ENCODE measurements at regions not wholly inside any gene's neighbourhood (a gene's known extent, or its start where the extent isn't known, plus 50 kb on each side); places are given as distances from the start of the nearest gene placed in this dataset.

- intact Hi-C loops (cut with DNase I): no loop called here
- no peak for DNase-seq
- Histone ChIP-seq H3K27ac (no peak overlapping the region), H3K9me3 (no peaks in the 10 kb centered on the region), H3K27me3 (no peaks in the 10 kb centered on the region), H3K4me1 (ENCODE audit: insufficient read depth) (no peaks in the 10 kb centered on the region), H3K36me3 (no peaks in the 10 kb centered on the region), H3K4me3 (no peak overlapping the region)
- 89 to 97% (median 93%) methylated on average over 1 of the region's 1 CpG for WGBS, 3 donors
- TF ChIP-seq, protein P1, sequence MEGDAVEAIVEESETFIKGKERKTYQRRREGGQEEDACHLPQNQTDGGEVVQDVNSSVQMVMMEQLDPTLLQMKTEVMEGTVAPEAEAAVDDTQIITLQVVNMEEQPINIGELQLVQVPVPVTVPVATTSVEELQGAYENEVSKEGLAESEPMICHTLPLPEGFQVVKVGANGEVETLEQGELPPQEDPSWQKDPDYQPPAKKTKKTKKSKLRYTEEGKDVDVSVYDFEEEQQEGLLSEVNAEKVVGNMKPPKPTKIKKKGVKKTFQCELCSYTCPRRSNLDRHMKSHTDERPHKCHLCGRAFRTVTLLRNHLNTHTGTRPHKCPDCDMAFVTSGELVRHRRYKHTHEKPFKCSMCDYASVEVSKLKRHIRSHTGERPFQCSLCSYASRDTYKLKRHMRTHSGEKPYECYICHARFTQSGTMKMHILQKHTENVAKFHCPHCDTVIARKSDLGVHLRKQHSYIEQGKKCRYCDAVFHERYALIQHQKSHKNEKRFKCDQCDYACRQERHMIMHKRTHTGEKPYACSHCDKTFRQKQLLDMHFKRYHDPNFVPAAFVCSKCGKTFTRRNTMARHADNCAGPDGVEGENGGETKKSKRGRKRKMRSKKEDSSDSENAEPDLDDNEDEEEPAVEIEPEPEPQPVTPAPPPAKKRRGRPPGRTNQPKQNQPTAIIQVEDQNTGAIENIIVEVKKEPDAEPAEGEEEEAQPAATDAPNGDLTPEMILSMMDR (IDR thresholded peaks at IDR 0.05): no peak
- TF ChIP-seq POLR2A (IDR thresholded peaks at IDR 0.05): no peak
- no peak for TF ChIP-seq EP300 (IDR thresholded peaks at IDR 0.05)
These were observed 97.0 kb upstream of the RFX8 start for GRCh38 chr2:101571951-101572350.

DNA sequence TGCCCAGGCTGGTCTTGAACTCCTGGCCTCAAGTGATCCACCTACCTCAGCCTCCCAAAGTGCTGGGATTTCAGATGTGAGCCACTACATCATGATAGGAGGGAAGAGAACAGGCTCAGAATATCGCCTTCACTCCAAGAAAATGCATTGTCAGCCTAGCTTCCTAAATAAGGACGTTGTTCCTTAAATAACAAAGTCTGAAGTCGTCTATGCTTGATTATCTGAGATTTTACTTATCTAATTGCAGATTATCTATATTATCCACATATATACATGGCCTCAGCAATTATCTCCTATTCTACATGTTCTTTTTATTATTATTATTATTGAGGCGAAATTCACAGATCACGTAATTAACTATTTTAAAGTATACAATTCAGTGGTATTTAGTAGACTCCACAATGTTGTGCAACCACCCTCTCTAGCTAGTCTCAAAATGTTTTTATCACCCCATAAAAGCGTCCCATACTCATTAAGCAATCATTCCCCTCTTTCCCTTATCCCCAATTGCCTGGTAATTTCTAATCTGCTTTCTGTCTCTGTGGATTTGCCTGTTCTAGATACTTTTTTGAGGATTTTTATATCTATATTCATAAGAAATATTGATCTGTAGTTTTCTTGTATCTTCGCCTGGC is 95.1 kb upstream of the RFX8 start:
- TF ChIP-seq POLR2A (IDR thresholded peaks at IDR 0.05) (no peak), EP300 (IDR thresholded peaks at IDR 0.05) (no peak)
- TF ChIP-seq, protein P1 (IDR thresholded peaks at IDR 0.05): no peak

GRCh38 chr2:101568969-101569368 is 94.1 kb upstream of the RFX8 start:
- no peaks in the 10 kb centered on the region for H3K9me3 ChIP-seq
- no peaks in the 10 kb centered on the region for H3K4me1 ChIP-seq (ENCODE audit: insufficient read depth)
- H3K4me3 ChIP-seq: no peak overlapping the region
- intact Hi-C loops (cut with DNase I): no loop called here
- DNase-seq: no peak
- 89 to 97% (median 94%) methylated on average over 1 of the region's 1 CpG for WGBS, 3 donors
- TF ChIP-seq, protein P1 (IDR thresholded peaks at IDR 0.05): no peak
- TF ChIP-seq EP300 (IDR thresholded peaks at IDR 0.05): no peak
- TF ChIP-seq POLR2A (IDR thresholded peaks at IDR 0.05): no peak
- H3K36me3 ChIP-seq: no peaks in the 10 kb centered on the region
- H3K27me3 ChIP-seq: no peaks in the 10 kb centered on the region
- no peak overlapping the region for H3K27ac ChIP-seq

More for the DNA sequence above, 95.1 kb upstream of the RFX8 start:
- no peak for DNase-seq
- H3K4me3 ChIP-seq: no peak overlapping the region
- H3K4me1 ChIP-seq (ENCODE audit: insufficient read depth): no peaks in the 10 kb centered on the region
- no peak overlapping the region for H3K27ac ChIP-seq
- H3K27me3 ChIP-seq: no peaks in the 10 kb centered on the region
- 80 to 86% (median 83%) methylated on average over 7 of the region's 7 CpGs for WGBS, 3 donors
- intact Hi-C loops (cut with DNase I): no loop called here
- H3K9me3 ChIP-seq: no peaks in the 10 kb centered on the region
- no peaks in the 10 kb centered on the region for H3K36me3 ChIP-seq

GRCh38 chr2:101566632-101567228 is 91.8 kb upstream of the RFX8 start:
- intact Hi-C loops (cut with DNase I): no loop called here
- Histone ChIP-seq H3K36me3 (no peaks in the 10 kb centered on the region), H3K9me3 (no peaks in the 10 kb centered on the region), H3K27me3 (no peaks in the 10 kb centered on the region), H3K4me1 (ENCODE audit: insufficient read depth) (no peaks in the 10 kb centered on the region), H3K4me3 (no peak overlapping the region), H3K27ac (no peak overlapping the region)
- DNase-seq: no peak
- WGBS, 3 donors: 42 to 65% (median 59%) methylated on average over 6 of the region's 6 CpGs
- TF ChIP-seq EP300 (IDR thresholded peaks at IDR 0.05) (no peak), POLR2A (IDR thresholded peaks at IDR 0.05) (no peak)
- TF ChIP-seq, protein P1 (IDR thresholded peaks at IDR 0.05): no peak

Measured in ovary (tissue), 7 donors.